H1 (cell line): ENCODE measurements at regions not wholly inside any gene's neighbourhood (a gene's known extent, or its start where the extent isn't known, plus 50 kb on each side); places are given as distances from the start of the nearest gene placed in this dataset.

ENCODE experiments used
- CTCF ChIA-PET: fragments of 300-600 bp; sonication (Branson Sonifier 250); formaldehyde crosslinking; loops from one replicate; lab custom pipeline; 2021; ENCODE audit not compliant: partially characterized antibody; lab: Charles Lee
- POLR2A ChIA-PET: fragments of 300-600 bp; sonication (Branson Sonifier 250); formaldehyde crosslinking; loops from one replicate; lab custom pipeline; 2021; ENCODE audit warnings: inconsistent platforms; ENCODE audit not compliant: partially characterized antibody; lab: Charles Lee
- DNase-seq, 2 experiments: peaks; one replicate each; pipeline versions ENCODE4 v3.0.0 to v3.0.0-alpha.2; 2010 to 2022; ENCODE audit warnings: low spot score in 2 of 2, low read depth in 1 of 2, mixed read lengths in 1 of 2
- FAIRE-seq: peaks from 2 replicates; lab custom pipeline; 2011; peaks lifted over from hg19 to GRCh38; lab: Jason Lieb, UNC
- H2AFZ ChIP-seq: 2 replicates; pipeline ENCODE4 v1.8.1; 2012; ENCODE audit warnings: low read length, inconsistent platforms
- H2AK5ac ChIP-seq: 2 replicates; pipeline ENCODE4 v1.6.1; 2013; ENCODE audit warnings: low read depth, low read length
- H2BK120ac ChIP-seq: replicated peaks from 2 replicates; pipeline ENCODE3; 2013; ENCODE audit warnings: low read depth, low read length, inconsistent platforms
- H2BK12ac ChIP-seq: 2 replicates; pipeline ENCODE4 v1.6.1; 2013; ENCODE audit warnings: low read depth, low read length
- H2BK15ac ChIP-seq: 2 replicates; pipeline ENCODE4 v1.6.1; 2013; ENCODE audit warnings: low read length
- H2BK20ac ChIP-seq: 2 replicates; pipeline ENCODE4 v1.6.1; 2013; ENCODE audit warnings: low read length
- H2BK5ac ChIP-seq: 2 replicates; pipeline ENCODE4 v1.6.1; 2013; ENCODE audit warnings: low read depth, low read length
- H3K14ac ChIP-seq: 2 replicates; pipeline ENCODE4 v1.6.1; 2013; ENCODE audit warnings: inconsistent platforms; ENCODE audit not compliant: insufficient read length
- H3K18ac ChIP-seq: 2 replicates; pipeline ENCODE4 v1.6.1; 2013; ENCODE audit warnings: low read length; ENCODE audit errors: extremely low read depth
- H3K23ac ChIP-seq: 2 replicates; pipeline ENCODE4 v1.6.1; 2013; ENCODE audit warnings: inconsistent platforms; ENCODE audit not compliant: insufficient read length
- H3K23me2 ChIP-seq: 2 replicates; pipeline ENCODE4 v1.6.1; 2013; ENCODE audit warnings: low read depth, low read length
- H3K27ac ChIP-seq: 2 replicates; pipeline ENCODE4 v1.6.1; 2011; ENCODE audit warnings: low read depth, low read length, inconsistent platforms
- H3K27me3 ChIP-seq, 4 experiments: replicated peaks in 1 of 4; 1 replicate in 1 of 4; 2 replicates in 3 of 4; pipeline versions ENCODE4 v1.6.1 to v1.8.1; 2011 to 2013; ENCODE audit warnings: low read length in 3 of 4, mild to moderate bottlenecking in 3 of 4, inconsistent platforms in 2 of 4, mixed read lengths in 2 of 4, moderate library complexity in 1 of 4; ENCODE audit not compliant: control insufficient read depth in 3 of 4, insufficient read depth in 3 of 4; ENCODE audit errors: extremely low read depth in 1 of 4
- H3K36me3 ChIP-seq, 4 experiments: 2 replicates each; pipeline versions ENCODE4 v1.6.1 to v1.8.1; 2011 to 2013; ENCODE audit warnings: mild to moderate bottlenecking in 4 of 4, low read length in 3 of 4, moderate library complexity in 2 of 4, control low read depth in 1 of 4, inconsistent platforms in 1 of 4; ENCODE audit not compliant: insufficient read depth in 4 of 4, control insufficient read depth in 2 of 4
- H3K4ac ChIP-seq: replicated peaks from 2 replicates; pipeline ENCODE3; 2013; ENCODE audit warnings: low read length, low read depth, mixed read lengths, inconsistent platforms; ENCODE audit not compliant: insufficient read length
- H3K4me1 ChIP-seq, 4 experiments: replicated peaks in 1 of 4; 1 replicate in 1 of 4; 2 replicates in 3 of 4; pipeline versions ENCODE4 v1.6.1 to v1.8.1; 2011 to 2013; ENCODE audit warnings: low read length in 3 of 4, inconsistent platforms in 2 of 4, mixed read lengths in 1 of 4; ENCODE audit not compliant: insufficient read depth in 4 of 4, control insufficient read depth in 3 of 4
- H3K4me2 ChIP-seq, 2 experiments: 2 replicates each; pipeline versions ENCODE4 v1.6.1 to v1.8.1; 2011 to 2013; ENCODE audit warnings: low read depth in 2 of 2, low read length in 2 of 2, control low read depth in 1 of 2, inconsistent platforms in 1 of 2, mild to moderate bottlenecking in 1 of 2; ENCODE audit not compliant: insufficient read depth in 1 of 2
- H3K4me3 ChIP-seq, 4 experiments: fragments of 200-600, 300-600 bp in 1 of 4; sonication (generic), shearing (Covaris generic), sonication (Bioruptor Twin) in 1 of 4; 2 replicates each; pipeline versions ENCODE4 v1.5.1 to v1.8.1; 2011 to 2016; ENCODE audit warnings: low read length in 4 of 4, low read depth in 3 of 4, control low read depth in 2 of 4, inconsistent platforms in 2 of 4, mild to moderate bottlenecking in 2 of 4, mixed read lengths in 1 of 4, moderate library complexity in 1 of 4; ENCODE audit not compliant: insufficient read depth in 2 of 4; ENCODE audit errors: extremely low read depth in 1 of 4
- H3K56ac ChIP-seq: replicated peaks from 2 replicates; pipeline ENCODE3; 2013; ENCODE audit warnings: low read depth, mild to moderate bottlenecking, mixed read lengths, low read length, inconsistent platforms; ENCODE audit not compliant: insufficient read length
- H3K79me1 ChIP-seq: 2 replicates; pipeline ENCODE4 v1.6.1; 2013; ENCODE audit warnings: low read depth, low read length, control low read depth
- H3K79me2 ChIP-seq, 2 experiments: 2 replicates each; pipeline versions ENCODE4 v1.6.1 to v1.8.1; 2012 to 2013; ENCODE audit warnings: low read length in 2 of 2, mild to moderate bottlenecking in 2 of 2, inconsistent platforms in 1 of 2; ENCODE audit not compliant: insufficient read depth in 2 of 2, control insufficient read depth in 1 of 2
- H3K9ac ChIP-seq, 4 experiments: replicated peaks in 1 of 4; 1 replicate in 1 of 4; 2 replicates in 3 of 4; pipeline versions ENCODE4 v1.6.1 to v1.8.1; 2011 to 2013; ENCODE audit warnings: low read depth in 3 of 4, low read length in 3 of 4, control low read depth in 2 of 4, mild to moderate bottlenecking in 2 of 4, moderate library complexity in 2 of 4, inconsistent platforms in 1 of 4; ENCODE audit errors: extremely low read depth in 1 of 4
- H3K9me3 ChIP-seq, 2 experiments: 2 replicates each; pipeline versions ENCODE4 v1.6.1 to v1.8.1; 2012 to 2013; ENCODE audit warnings: mild to moderate bottlenecking in 2 of 2, moderate library complexity in 2 of 2, control low read depth in 1 of 2, inconsistent platforms in 1 of 2, low read depth in 1 of 2, low read length in 1 of 2, mixed read lengths in 1 of 2; ENCODE audit not compliant: insufficient read depth in 2 of 2
- H4K20me1 ChIP-seq, 2 experiments: replicated peaks in 1 of 2; 2 replicates each; pipeline versions ENCODE3 to v1.8.1; 2011 to 2013; ENCODE audit warnings: inconsistent platforms in 2 of 2, low read length in 2 of 2, mild to moderate bottlenecking in 1 of 2; ENCODE audit not compliant: insufficient read depth in 2 of 2, control insufficient read depth in 1 of 2
- H4K5ac ChIP-seq: 2 replicates; pipeline ENCODE4 v1.6.1; 2013; ENCODE audit warnings: low read length, low read depth, mixed read lengths, inconsistent platforms; ENCODE audit not compliant: insufficient read length
- H4K8ac ChIP-seq: 2 replicates; pipeline ENCODE4 v1.8.0; 2013; ENCODE audit warnings: mild to moderate bottlenecking, moderate library complexity, low read length, inconsistent platforms; ENCODE audit not compliant: insufficient read depth; ENCODE audit errors: extremely low read depth
- H4K91ac ChIP-seq: replicated peaks from 2 replicates; pipeline ENCODE3; 2013; ENCODE audit warnings: low read length, mixed read lengths, inconsistent platforms; ENCODE audit not compliant: insufficient read length
- BRCA1 ChIP-seq: IDR thresholded peaks from 2 replicates; pipeline ENCODE4 v1.6.1; 2012; ENCODE audit warnings: low read depth, low read length, improper control_type of control experiment
- CHD2 ChIP-seq: IDR thresholded peaks from 2 replicates; pipeline ENCODE4 v1.6.1; 2012; ENCODE audit warnings: low read length, improper control_type of control experiment
- CTBP2 ChIP-seq: IDR thresholded peaks from 2 replicates; pipeline ENCODE4 v1.7.0; 2011; ENCODE audit warnings: borderline replicate concordance, mild to moderate bottlenecking, moderate library complexity, mixed read lengths, low read length; ENCODE audit not compliant: insufficient read depth, insufficient read length
- KDM1A ChIP-seq: fragments of 200-600, 300-600 bp; sonication (generic); IDR thresholded peaks from 2 replicates; pipeline ENCODE4 v1.7.1; 2016; ENCODE audit warnings: mild to moderate bottlenecking, low read length, borderline replicate concordance
- NANOG ChIP-seq: IDR thresholded peaks from 2 replicates; pipeline ENCODE4 v1.6.1; 2011; ENCODE audit warnings: low read length, low read depth, mild to moderate bottlenecking, inconsistent platforms; ENCODE audit not compliant: insufficient read depth, poor library complexity, severe bottlenecking
- POLR2A ChIP-seq, 2 experiments: IDR thresholded peaks; 1 replicate in 1 of 2; 2 replicates in 1 of 2; pipeline ENCODE4 v1.6.1; 2011; ENCODE audit warnings: low read depth in 2 of 2, low read length in 2 of 2, mild to moderate bottlenecking in 2 of 2; ENCODE audit errors: control extremely low read depth in 1 of 2
- SP1 ChIP-seq: IDR thresholded peaks from 2 replicates; pipeline ENCODE4 v1.6.1; 2011; ENCODE audit warnings: low read depth, low read length
- SUZ12 ChIP-seq: fragments of 200-600 bp; sonication (generic); IDR thresholded peaks from 2 replicates; pipeline ENCODE4 v1.6.1; 2012; ENCODE audit warnings: mild to moderate bottlenecking, inconsistent platforms, low read length, moderate library complexity, mixed read lengths
- TEAD4 ChIP-seq: IDR thresholded peaks from 2 replicates; pipeline ENCODE4 v1.6.1; 2012; ENCODE audit warnings: low read depth, low read length, inconsistent platforms, mixed read lengths
- WGBS, 2 experiments: shearing (Covaris generic) in 1 of 2; methylation state at CpG; one replicate each; pipeline versions ENCODE4 v1.1.6 to v1.1.7; 2013 to 2015; ENCODE audit warnings: low lambda C conversion rate in 2 of 2, mixed read lengths in 2 of 2, inconsistent platforms in 1 of 2, low coverage in 1 of 2, missing lambda C conversion rate in 1 of 2; ENCODE audit not compliant: insufficient replicate concordance in 2 of 2, insufficient coverage in 1 of 2, insufficient read length in 1 of 2; ENCODE audit errors: extremely low coverage in 1 of 2, missing lambda C conversion rate in 1 of 2; 5-methylcytosine and 5-hydroxymethylcytosine counted together

GRCh38 chr3:161573136-161573535, 76.5 kb downstream of the OTOL1 start:
- no peaks in the 10 kb centered on the region for H3K79me2 ChIP-seq
- H4K20me1 ChIP-seq: no peaks in the 10 kb centered on the region
- H3K4me2 ChIP-seq: no peak overlapping the region
- no peaks in the 10 kb centered on the region for H3K79me1 ChIP-seq
- H2AFZ ChIP-seq: no peak overlapping the region
- no peak for DNase-seq
- no peak overlapping the region for H3K56ac ChIP-seq
- no peak overlapping the region for H2BK15ac ChIP-seq
- H2BK12ac ChIP-seq: no peak overlapping the region
- no peaks in the 10 kb centered on the region for H3K23me2 ChIP-seq
- no peak overlapping the region for H3K9ac ChIP-seq
- no peak overlapping the region for H2AK5ac ChIP-seq
- WGBS, 2 experiments: 93% methylated on average over 1 of the region's 1 CpG; no CpG with 5 or more reads in 1 of the 2 experiments
- H3K23ac ChIP-seq: no peak overlapping the region
- H3K4me3 ChIP-seq: no peak overlapping the region
- no peak overlapping the region for H3K14ac ChIP-seq
- ChIA-PET CTCF (no interaction called here), POLR2A (no interaction called here)
- no peaks in the 10 kb centered on the region for H3K36me3 ChIP-seq
- no peak overlapping the region for H2BK5ac ChIP-seq
- no peak overlapping the region for H2BK20ac ChIP-seq
- no peak overlapping the region for H4K8ac ChIP-seq
- H4K5ac ChIP-seq: no peak overlapping the region
- H3K27me3 ChIP-seq: no peaks in the 10 kb centered on the region
- no peak for FAIRE-seq
- no peak overlapping the region for H3K4ac ChIP-seq
- no peak overlapping the region for H3K18ac ChIP-seq
- H4K91ac ChIP-seq: no peak overlapping the region
- no peaks in the 10 kb centered on the region; a peak in 1 of 7 replicates for H3K4me1 ChIP-seq
- TF ChIP-seq KDM1A: no peak
- TF ChIP-seq CHD2: no peak
- no peak for TF ChIP-seq CTBP2
- no peak for TF ChIP-seq NANOG
- no peak for TF ChIP-seq SP1
- TF ChIP-seq POLR2A (IDR thresholded peaks at IDR 0.05; ENCODE audit: control extremely low read depth in 1 of 2, low read depth in 2 of 2, low read length in 2 of 2): no peak
- TF ChIP-seq SUZ12: no peak
- TF ChIP-seq TEAD4: no peak
- no peak for TF ChIP-seq BRCA1
- H3K27ac ChIP-seq: no peak overlapping the region
- no peaks in the 10 kb centered on the region for H3K9me3 ChIP-seq
- no peak overlapping the region for H2BK120ac ChIP-seq
